HCT116 (cell line): ENCODE measurements at regions not wholly inside any gene's neighbourhood (a gene's known extent, or its start where the extent isn't known, plus 50 kb on each side); places are given as distances from the start of the nearest gene placed in this dataset.

ENCODE experiments used
- ATAC-seq: fragments of 200-7000 bp; cut with Tn5 transposase; 2 replicates; pipeline ENCODE4 v1.9.1; 2020; ENCODE audit warnings: mild to moderate bottlenecking, moderate library complexity
- BruUV-seq: library from RNA; stranded (reverse); fragments of 400-500 nt; replicated peaks from 2 replicates; lab custom pipeline; 2021; lab: Mats Ljungman, UMichigan
- CTCF ChIA-PET: fragments of 300-600 bp; sonication (Branson Sonifier 250); formaldehyde crosslinking; loops from one replicate; lab custom pipeline; 2021; ENCODE audit warnings: antibody characterized with exemption; lab: Charles Lee
- POLR2A ChIA-PET: fragments of 300-600, 350-600 bp; sonication (Branson Sonifier 250); formaldehyde crosslinking; loops from one replicate; lab custom pipeline; 2021; ENCODE audit warnings: antibody characterized with exemption; lab: Charles Lee
- RAD21 ChIA-PET, 2 experiments: fragments of 300-600 bp; sonication (Branson Sonifier 250); formaldehyde crosslinking; loops; one replicate each; lab custom pipeline; 2023; ENCODE audit warnings: low total read pairs in 2 of 2; ENCODE audit not compliant: uncharacterized antibody in 2 of 2, unreplicated experiment in 2 of 2, low non-redundant PET in 1 of 2; lab: Charles Lee
- DNase-seq: peaks from one replicate; pipeline ENCODE4 v3.0.0-alpha.2; 2010; ENCODE audit warnings: low read depth, low spot score
- H2AFZ ChIP-seq: fragments of 200-600 bp; shearing (Covaris generic), sonication (generic); 2 replicates; pipeline ENCODE4 v1.6.1; 2017; ENCODE audit warnings: low read depth, mixed run types, mixed read lengths, antibody characterized with exemption, low read length; ENCODE audit not compliant: poor library complexity, severe bottlenecking
- H3K27ac ChIP-seq: 2 replicates; pipeline ENCODE4 v1.5.1; 2012; ENCODE audit warnings: low read depth, low read length
- H3K27me3 ChIP-seq: fragments of 200-600 bp; sonication (generic); 2 replicates; pipeline ENCODE4 v1.6.1; 2016; ENCODE audit warnings: mixed run types, low read length, mixed read lengths; ENCODE audit not compliant: insufficient read depth
- H3K36me3 ChIP-seq, 2 experiments: fragments of 200-500 bp in 1 of 2; fragments of 200-600 bp in 1 of 2; sonication (Bioruptor generic) in 1 of 2; sonication (generic) in 1 of 2; 2 replicates each; pipeline versions ENCODE4 v1.5.1 to v1.6.1; 2014 to 2016; ENCODE audit warnings: low read length in 2 of 2, inconsistent platforms in 1 of 2, mixed read lengths in 1 of 2, mixed run types in 1 of 2; ENCODE audit not compliant: insufficient read depth in 2 of 2, control insufficient read depth in 1 of 2
- H3K4me1 ChIP-seq, 2 experiments: fragments of 200-600 bp in 1 of 2; sonication (generic) in 1 of 2; 2 replicates each; pipeline versions ENCODE4 v1.5.1 to v1.6.1; 2012 to 2017; ENCODE audit warnings: low read length in 2 of 2, inconsistent platforms in 1 of 2, mild to moderate bottlenecking in 1 of 2, mixed read lengths in 1 of 2, mixed run types in 1 of 2, moderate library complexity in 1 of 2; ENCODE audit not compliant: insufficient read depth in 2 of 2, control insufficient read depth in 1 of 2
- H3K4me2 ChIP-seq: fragments of 200-600 bp; sonication (generic); 2 replicates; pipeline ENCODE4 v1.6.1; 2017; ENCODE audit warnings: mixed run types, low read length, mixed read lengths
- H3K4me3 ChIP-seq, 2 experiments: fragments of 200-600 bp in 1 of 2; sonication (generic) in 1 of 2; replicated peaks in 1 of 2; 2 replicates each; pipeline ENCODE4 v1.5.1; 2011 to 2016; ENCODE audit warnings: low read length in 2 of 2, control low read depth in 1 of 2, low read depth in 1 of 2, mild to moderate bottlenecking in 1 of 2, mixed read lengths in 1 of 2, mixed run types in 1 of 2
- H3K79me2 ChIP-seq: fragments of 200-600 bp; sonication (generic); 2 replicates; pipeline ENCODE4 v1.6.1; 2017; ENCODE audit warnings: mild to moderate bottlenecking, mixed run types, low read length, moderate library complexity, mixed read lengths; ENCODE audit not compliant: insufficient read depth
- H3K9ac ChIP-seq: fragments of 200-600 bp; sonication (generic); 2 replicates; pipeline ENCODE4 v1.6.1; 2016; ENCODE audit warnings: low read length, mixed read lengths
- H3K9me2 ChIP-seq: fragments of 200-600 bp; sonication (generic), shearing (Covaris generic); 2 replicates; pipeline ENCODE4 v1.6.1; 2017; ENCODE audit warnings: mixed run types, mild to moderate bottlenecking, moderate library complexity; ENCODE audit not compliant: insufficient read depth
- H3K9me3 ChIP-seq, 2 experiments: fragments of 200-500 bp in 1 of 2; fragments of 200-600 bp in 1 of 2; sonication (Bioruptor generic) in 1 of 2; sonication (generic) in 1 of 2; 2 replicates each; pipeline ENCODE4 v1.6.1; 2014 to 2017; ENCODE audit warnings: low read length in 2 of 2, mixed read lengths in 2 of 2, inconsistent platforms in 1 of 2, low read depth in 1 of 2, mild to moderate bottlenecking in 1 of 2, mixed run types in 1 of 2, moderate library complexity in 1 of 2; ENCODE audit not compliant: control insufficient read depth in 1 of 2, insufficient read depth in 1 of 2
- H4K20me1 ChIP-seq: fragments of 200-600 bp; sonication (generic), shearing (Covaris generic); 2 replicates; pipeline ENCODE4 v1.6.1; 2017; ENCODE audit warnings: mixed run types, mild to moderate bottlenecking, moderate library complexity; ENCODE audit not compliant: insufficient read depth
- CBX3 ChIP-seq: IDR thresholded peaks from 2 replicates; pipeline ENCODE4 v1.6.1; 2012; ENCODE audit warnings: low read depth
- CEBPB ChIP-seq: IDR thresholded peaks from 2 replicates; pipeline ENCODE4 v1.6.1; 2012; ENCODE audit warnings: low read depth
- CTCF ChIP-seq, 3 experiments: fragments of 200-600 bp in 1 of 3; sonication (generic) in 1 of 3; IDR thresholded peaks in 2 of 3; conservative IDR thresholded peaks in 1 of 3; 2 replicates each; pipeline ENCODE4 v1.5.1; 2012 to 2017; ENCODE audit warnings: low read depth in 2 of 3, low read length in 2 of 3, antibody characterized with exemption in 1 of 3, borderline replicate concordance in 1 of 3, control low read depth in 1 of 3, mild to moderate bottlenecking in 1 of 3, mixed read lengths in 1 of 3, mixed run types in 1 of 3, moderate library complexity in 1 of 3; ENCODE audit not compliant: insufficient read depth in 1 of 3
- EGR1 ChIP-seq: IDR thresholded peaks from 2 replicates; pipeline ENCODE4 v1.6.1; 2012; ENCODE audit warnings: low read depth
- ELF1 ChIP-seq: IDR thresholded peaks from 2 replicates; pipeline ENCODE4 v1.6.1; 2012; ENCODE audit warnings: low read depth, borderline replicate concordance
- EZH2 ChIP-seq: fragments of 200-600 bp; sonication (generic); IDR thresholded peaks from 2 replicates; pipeline ENCODE4 v1.6.1; 2017; ENCODE audit warnings: antibody characterized with exemption, mixed run types
- FOSL1 ChIP-seq: IDR thresholded peaks from 2 replicates; pipeline ENCODE4 v1.6.1; 2012; ENCODE audit warnings: low read depth
- JUND ChIP-seq: IDR thresholded peaks from 2 replicates; pipeline ENCODE4 v1.6.1; 2012
- POLR2A ChIP-seq: IDR thresholded peaks from 2 replicates; pipeline ENCODE4 v1.7.0; 2011; ENCODE audit warnings: borderline replicate concordance; ENCODE audit not compliant: insufficient read depth, insufficient read length; ENCODE audit errors: extremely low read depth
- POLR2AphosphoS5 ChIP-seq: IDR thresholded peaks from 2 replicates; pipeline ENCODE4 v1.6.1; 2011; ENCODE audit warnings: mild to moderate bottlenecking, low read depth, low read length, moderate library complexity
- RAD21 ChIP-seq: IDR thresholded peaks from 2 replicates; pipeline ENCODE4 v1.6.1; 2012; ENCODE audit warnings: low read depth, mild to moderate bottlenecking
- SIN3A ChIP-seq: IDR thresholded peaks from 2 replicates; pipeline ENCODE4 v1.6.1; 2012; ENCODE audit warnings: low read depth
- SP1 ChIP-seq: IDR thresholded peaks from 2 replicates; pipeline ENCODE4 v1.6.1; 2012; ENCODE audit warnings: low read depth
- SRF ChIP-seq: IDR thresholded peaks from 2 replicates; pipeline ENCODE4 v1.6.1; 2012; ENCODE audit warnings: low read depth
- TCF7L2 ChIP-seq: IDR thresholded peaks from 2 replicates; pipeline ENCODE4 v1.7.0; 2011; ENCODE audit warnings: borderline replicate concordance, inconsistent platforms; ENCODE audit not compliant: insufficient read depth, insufficient read length; ENCODE audit errors: extremely low read depth
- YY1 ChIP-seq: IDR thresholded peaks from 2 replicates; pipeline ENCODE4 v1.6.1; 2011; ENCODE audit warnings: low read length, low read depth, moderate library complexity, mild to moderate bottlenecking; ENCODE audit not compliant: insufficient replicate concordance; ENCODE audit errors: extremely low read depth
- ZBTB33 ChIP-seq: IDR thresholded peaks from 2 replicates; pipeline ENCODE4 v1.6.1; 2011; ENCODE audit warnings: mild to moderate bottlenecking, low read length, moderate library complexity; ENCODE audit not compliant: insufficient replicate concordance; ENCODE audit errors: extremely low read depth
- ZFX ChIP-seq: fragments of 450-650 bp; IDR thresholded peaks from 2 replicates; pipeline ENCODE4 v1.6.1; 2017
- ZNF274 ChIP-seq: fragments of 200-500 bp; sonication (Bioruptor generic); IDR thresholded peaks from 2 replicates; pipeline ENCODE4 v1.6.1; 2014; ENCODE audit warnings: mild to moderate bottlenecking, low read depth, low read length, inconsistent platforms
- intact Hi-C: fragments of 100-400 bp; cut with micrococcal nuclease; formaldehyde crosslinking; loops from 2 replicates; pipeline ENCODE4 v1.10.0; 2022

GRCh38 chr11:128330203-128330602 is 257.2 kb downstream of the ETS1 start:
- H4K20me1 ChIP-seq, result no peaks in the 10 kb centered on the region
- H3K9me2 ChIP-seq, result no peaks in the 10 kb centered on the region
- peaks cover 76% of the 10 kb centered on the region for H3K27me3 ChIP-seq
- intact Hi-C loops, result no loop called here
- no peak overlapping the region for H3K4me2 ChIP-seq
- no peak overlapping the region for H3K9ac ChIP-seq
- no peaks in the 10 kb centered on the region for H3K9me3 ChIP-seq
- ATAC-seq (no peak), DNase-seq (no peak)
- H3K79me2 ChIP-seq, result no peaks in the 10 kb centered on the region
- RAD21 ChIA-PET, result no interaction called here
- CTCF ChIA-PET, result no interaction called here
- H3K27ac ChIP-seq, result no peak overlapping the region
- POLR2A ChIA-PET, result no interaction called here
- no peak overlapping the region for H3K4me3 ChIP-seq
- no TSS peak for BruUV-seq
- H3K36me3 ChIP-seq, result no peaks in the 10 kb centered on the region
- H2AFZ ChIP-seq, result no peak overlapping the region
- H3K4me1 ChIP-seq, result no peaks in the 10 kb centered on the region
- TF ChIP-seq POLR2AphosphoS5 (no peak), CBX3 (no peak), FOSL1 (no peak), CTCF (IDR thresholded peaks at IDR 0.05 in 2 of 3, conservative IDR thresholded peaks at IDR 0.05 in 1 of 3; ENCODE audit: borderline replicate concordance in 1 of 3, insufficient read depth in 1 of 3, low read depth in 2 of 3, low read length in 2 of 3) (no peak), CEBPB (no peak), POLR2A (no peak), SP1 (no peak), TCF7L2 (no peak), ELF1 (no peak), ZBTB33 (no peak), ZFX (no peak), EGR1 (no peak), SRF (no peak), JUND (no peak), ZNF274 (no peak), SIN3A (no peak), RAD21 (no peak), YY1 (no peak), EZH2 (no peak)
